ENCODE measurements at regions not wholly inside any gene's neighbourhood (a gene's known extent, or its start where the extent isn't known, plus 50 kb on each side); places are given as distances from the start of the nearest gene placed in this dataset.
"Not testable (repeated sequence)": the region's sequence is repeated elsewhere in the genome, so short reads cannot be mapped to it uniquely, and the experiment has no call there.

- Mint-ChIP-seq H3K36me3 (ENCODE audit: low read depth) (no peaks in the 10 kb centered on the region), H3K4me1 (no peaks in the 10 kb centered on the region), H3K4me3 (no peak overlapping the region), H3K27ac (no peak overlapping the region), H3K9me3 (peaks cover 7% of the 10 kb centered on the region), H3K27me3 (no peaks in the 10 kb centered on the region)
- POLR2A ChIA-PET, result no interaction called here
- CTCF ChIA-PET, result no interaction called here
- no peak for DNase-seq
Measured at GRCh38 chr10:65149878-65150277, 1628.7 kb downstream of the REEP3 start.

- Mint-ChIP-seq H3K4me3 (no peak overlapping the region), H3K9me3 (peaks cover 13% of the 10 kb centered on the region), H3K36me3 (ENCODE audit: low read depth) (no peaks in the 10 kb centered on the region), H3K27ac (no peak overlapping the region), H3K4me1 (no peaks in the 10 kb centered on the region), H3K27me3 (no peaks in the 10 kb centered on the region)
- no peak for DNase-seq
- ChIA-PET POLR2A (no interaction called here), CTCF (no interaction called here)
Measured at GRCh38 chr10:65166272-65166671, 1645.1 kb downstream of the REEP3 start.

- POLR2A ChIA-PET, result no interaction called here
- Mint-ChIP-seq H3K27me3 (no peaks in the 10 kb centered on the region), H3K36me3 (ENCODE audit: low read depth) (no peaks in the 10 kb centered on the region), H3K4me3 (no peak overlapping the region), H3K4me1 (no peaks in the 10 kb centered on the region), H3K9me3 (peaks cover 9% of the 10 kb centered on the region), H3K27ac (no peak overlapping the region)
- DNase-seq, result no peak
- CTCF ChIA-PET, result no interaction called here
Measured at GRCh38 chr10:65172249-65172648, 1651.0 kb downstream of the REEP3 start.

GRCh38 chr10:65176994-65177393, 1655.8 kb downstream of the REEP3 start:
- Mint-ChIP-seq H3K4me3 (no peak overlapping the region), H3K27ac (no peak overlapping the region), H3K4me1 (no peaks in the 10 kb centered on the region), H3K9me3 (peaks cover 12% of the 10 kb centered on the region), H3K27me3 (no peaks in the 10 kb centered on the region), H3K36me3 (ENCODE audit: low read depth) (no peaks in the 10 kb centered on the region)
- DNase-seq, result no peak
- ChIA-PET POLR2A (no interaction called here), CTCF (no interaction called here)

GRCh38 chr10:65183236-65183635, 1662.0 kb downstream of the REEP3 start:
- ChIA-PET CTCF (no interaction called here), POLR2A (no interaction called here)
- Mint-ChIP-seq H3K27me3 (no peaks in the 10 kb centered on the region), H3K9me3 (peaks cover 10% of the 10 kb centered on the region), H3K4me3 (no peak overlapping the region), H3K27ac (no peak overlapping the region), H3K36me3 (ENCODE audit: low read depth) (no peaks in the 10 kb centered on the region), H3K4me1 (no peaks in the 10 kb centered on the region)
- DNase-seq, result no peak

- POLR2A ChIA-PET; DNase-seq; H3K9me3 Mint-ChIP-seq; H3K27ac Mint-ChIP-seq; H3K36me3 Mint-ChIP-seq (ENCODE audit: low read depth); CTCF ChIA-PET; H3K4me3 Mint-ChIP-seq; H3K27me3 Mint-ChIP-seq; H3K4me1 Mint-ChIP-seq: not testable (repeated sequence)
Measured at GRCh38 chr10:65186668-65187067, 1665.5 kb downstream of the REEP3 start.

- CTCF ChIA-PET, result no interaction called here
- H3K27ac Mint-ChIP-seq, result no peak overlapping the region
- H3K36me3 Mint-ChIP-seq (ENCODE audit: low read depth), result no peaks in the 10 kb centered on the region
- POLR2A ChIA-PET, result no interaction called here
- H3K4me3 Mint-ChIP-seq, result no peak overlapping the region
- no peak for DNase-seq
- H3K27me3 Mint-ChIP-seq, result no peaks in the 10 kb centered on the region
- no peaks in the 10 kb centered on the region for H3K4me1 Mint-ChIP-seq
- H3K9me3 Mint-ChIP-seq, result peaks cover 3% of the 10 kb centered on the region
Measured at GRCh38 chr10:65194126-65194525, 1672.9 kb downstream of the REEP3 start.

GRCh38 chr10:65194555-65194954, 1673.4 kb downstream of the REEP3 start:
- Mint-ChIP-seq H3K36me3 (ENCODE audit: low read depth) (no peaks in the 10 kb centered on the region), H3K27me3 (no peaks in the 10 kb centered on the region), H3K4me1 (no peaks in the 10 kb centered on the region), H3K27ac (no peak overlapping the region), H3K4me3 (no peak overlapping the region), H3K9me3 (peaks cover 3% of the 10 kb centered on the region)
- CTCF ChIA-PET, result no interaction called here
- POLR2A ChIA-PET, result no interaction called here
- no peak for DNase-seq

GRCh38 chr10:65196111-65196510, 1674.9 kb downstream of the REEP3 start:
- H3K27me3 Mint-ChIP-seq, result no peaks in the 10 kb centered on the region
- no peak overlapping the region for H3K27ac Mint-ChIP-seq
- H3K9me3 Mint-ChIP-seq, result no peaks in the 10 kb centered on the region
- POLR2A ChIA-PET, result no interaction called here
- H3K4me1 Mint-ChIP-seq, result no peaks in the 10 kb centered on the region
- no peaks in the 10 kb centered on the region for H3K36me3 Mint-ChIP-seq (ENCODE audit: low read depth)
- CTCF ChIA-PET, result no interaction called here
- no peak for DNase-seq
- no peak overlapping the region for H3K4me3 Mint-ChIP-seq

GRCh38 chr10:65197935-65198334, 1676.7 kb downstream of the REEP3 start:
- Mint-ChIP-seq H3K4me1 (no peaks in the 10 kb centered on the region), H3K27me3 (no peaks in the 10 kb centered on the region), H3K9me3 (peaks cover 3% of the 10 kb centered on the region), H3K4me3 (no peak overlapping the region), H3K36me3 (ENCODE audit: low read depth) (no peaks in the 10 kb centered on the region), H3K27ac (no peak overlapping the region)
- DNase-seq, result no peak
- CTCF ChIA-PET, result no interaction called here
- POLR2A ChIA-PET, result no interaction called here

GRCh38 chr10:65201491-65201890, 1680.3 kb downstream of the REEP3 start:
- DNase-seq, result no peak
- Mint-ChIP-seq H3K4me1 (no peaks in the 10 kb centered on the region), H3K4me3 (no peak overlapping the region), H3K27ac (no peak overlapping the region), H3K27me3 (no peaks in the 10 kb centered on the region), H3K9me3 (peaks cover 3% of the 10 kb centered on the region), H3K36me3 (ENCODE audit: low read depth) (no peaks in the 10 kb centered on the region)
- ChIA-PET CTCF (no interaction called here), POLR2A (no interaction called here)

- no peak overlapping the region for H3K27ac Mint-ChIP-seq
- ChIA-PET POLR2A (no interaction called here), CTCF (no interaction called here)
- peaks cover 3% of the 10 kb centered on the region for H3K9me3 Mint-ChIP-seq
- H3K4me3 Mint-ChIP-seq, result no peak overlapping the region
- DNase-seq, result no peak
- no peaks in the 10 kb centered on the region for H3K36me3 Mint-ChIP-seq (ENCODE audit: low read depth)
- H3K4me1 Mint-ChIP-seq, result no peaks in the 10 kb centered on the region
- H3K27me3 Mint-ChIP-seq, result no peaks in the 10 kb centered on the region
Measured at GRCh38 chr10:65204999-65205398, 1683.8 kb downstream of the REEP3 start.

- Mint-ChIP-seq H3K27me3 (no peaks in the 10 kb centered on the region), H3K27ac (no peak overlapping the region), H3K4me3 (no peak overlapping the region), H3K4me1 (no peaks in the 10 kb centered on the region), H3K36me3 (ENCODE audit: low read depth) (no peaks in the 10 kb centered on the region), H3K9me3 (no peaks in the 10 kb centered on the region)
- ChIA-PET POLR2A (no interaction called here), CTCF (no interaction called here)
- DNase-seq, result no peak
Measured at GRCh38 chr10:65213170-65213569, 1692.0 kb downstream of the REEP3 start.

- Mint-ChIP-seq H3K36me3 (ENCODE audit: low read depth) (no peaks in the 10 kb centered on the region), H3K4me3 (no peak overlapping the region), H3K27me3 (no peaks in the 10 kb centered on the region), H3K9me3 (peaks cover 4% of the 10 kb centered on the region), H3K4me1 (no peaks in the 10 kb centered on the region), H3K27ac (no peak overlapping the region)
- ChIA-PET CTCF (no interaction called here), POLR2A (no interaction called here)
- no peak for DNase-seq
Measured at GRCh38 chr10:65219444-65219843, 1698.2 kb downstream of the REEP3 start.

GRCh38 chr10:65231148-65231547, 1694.7 kb upstream of the LRRTM3 start:
- no peak for DNase-seq
- Mint-ChIP-seq H3K9me3 (peaks cover 3% of the 10 kb centered on the region), H3K4me1 (no peaks in the 10 kb centered on the region), H3K36me3 (ENCODE audit: low read depth) (no peaks in the 10 kb centered on the region), H3K4me3 (no peak overlapping the region), H3K27ac (no peak overlapping the region), H3K27me3 (no peaks in the 10 kb centered on the region)
- POLR2A ChIA-PET, result no interaction called here
- CTCF ChIA-PET, result interaction anchor here (0.7 kb wide), 1 partner anchor 489 kb away, joined by 5 read pairs; no protein-coding TSS in a partner anchor

Measured in activated CD4-positive, alpha-beta memory T cell treated with anti-CD3 and anti-CD28 coated beads, Interleukin-2, amount 10 ng/mL, durations not matched to agents 7 days and 5 days (primary cell).